22Rv1 (cell line): ENCODE measurements at regions not wholly inside any gene's neighbourhood (a gene's known extent, or its start where the extent isn't known, plus 50 kb on each side); places are given as distances from the start of the nearest gene placed in this dataset.

ENCODE experiments used
- ZFX ChIP-seq: fragments of 450-650 bp; IDR thresholded peaks from 2 replicates; pipeline ENCODE4 v1.6.1; 2017; ENCODE audit warnings: antibody characterized with exemption, borderline replicate concordance
- TF ChIP-seq, protein P1 (sequence below): fragments of 450-650 bp; IDR thresholded peaks from 2 replicates; pipeline ENCODE4 v1.5.1; 2017; ENCODE audit warnings: mild to moderate bottlenecking

- TF ChIP-seq, protein P1, sequence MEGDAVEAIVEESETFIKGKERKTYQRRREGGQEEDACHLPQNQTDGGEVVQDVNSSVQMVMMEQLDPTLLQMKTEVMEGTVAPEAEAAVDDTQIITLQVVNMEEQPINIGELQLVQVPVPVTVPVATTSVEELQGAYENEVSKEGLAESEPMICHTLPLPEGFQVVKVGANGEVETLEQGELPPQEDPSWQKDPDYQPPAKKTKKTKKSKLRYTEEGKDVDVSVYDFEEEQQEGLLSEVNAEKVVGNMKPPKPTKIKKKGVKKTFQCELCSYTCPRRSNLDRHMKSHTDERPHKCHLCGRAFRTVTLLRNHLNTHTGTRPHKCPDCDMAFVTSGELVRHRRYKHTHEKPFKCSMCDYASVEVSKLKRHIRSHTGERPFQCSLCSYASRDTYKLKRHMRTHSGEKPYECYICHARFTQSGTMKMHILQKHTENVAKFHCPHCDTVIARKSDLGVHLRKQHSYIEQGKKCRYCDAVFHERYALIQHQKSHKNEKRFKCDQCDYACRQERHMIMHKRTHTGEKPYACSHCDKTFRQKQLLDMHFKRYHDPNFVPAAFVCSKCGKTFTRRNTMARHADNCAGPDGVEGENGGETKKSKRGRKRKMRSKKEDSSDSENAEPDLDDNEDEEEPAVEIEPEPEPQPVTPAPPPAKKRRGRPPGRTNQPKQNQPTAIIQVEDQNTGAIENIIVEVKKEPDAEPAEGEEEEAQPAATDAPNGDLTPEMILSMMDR: no peak
- no peak for TF ChIP-seq ZFX
These were observed 75.4 kb downstream of the CYB561 start for GRCh38 chr17:63370696-63371095.
